ENCODE measurements at regions not wholly inside any gene's neighbourhood (a gene's known extent, or its start where the extent isn't known, plus 50 kb on each side); places are given as distances from the start of the nearest gene placed in this dataset.
"Not testable (repeated sequence)": the region's sequence is repeated elsewhere in the genome, so short reads cannot be mapped to it uniquely, and the experiment has no call there.

- DNase-seq, result no peak
Observed at GRCh38 chr10:118900617-118901016, 128.9 kb upstream of the NANOS1 start.

DNA sequence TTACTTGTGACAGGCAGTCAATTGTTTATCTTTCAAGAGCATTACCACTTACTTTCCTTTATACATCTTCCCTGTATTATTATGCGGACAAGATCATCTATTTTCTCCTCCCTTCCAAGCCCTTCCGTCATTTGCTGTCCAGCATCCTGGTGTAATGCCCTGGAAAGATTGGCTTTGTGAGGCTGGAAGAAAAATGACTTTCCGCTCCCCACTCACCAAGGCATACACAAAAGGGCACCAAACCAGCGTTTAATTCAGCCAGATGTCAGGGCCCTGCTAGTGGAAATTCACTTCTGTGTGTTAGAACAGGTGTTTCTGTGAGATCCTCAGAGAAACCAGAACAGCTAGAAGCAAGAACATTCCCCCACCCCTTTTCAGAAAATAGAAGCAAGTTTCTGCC, 128.1 kb upstream of the NANOS1 start:
- TF ChIP-seq CTCF (IDR thresholded peaks at IDR 0.05; ENCODE audit: low read depth, low read length), result no peak
- H3K36me3 ChIP-seq, result no peaks in the 10 kb centered on the region
- H3K27ac ChIP-seq, result no peak overlapping the region
- no peaks in the 10 kb centered on the region for H3K27me3 ChIP-seq (ENCODE audit: insufficient read depth, low read depth, severe bottlenecking)
- DNase-seq, result no peak
- H3K9me3 ChIP-seq (ENCODE audit: severe bottlenecking), result peaks cover 13% of the 10 kb centered on the region
- no peak overlapping the region for H3K4me3 ChIP-seq (ENCODE audit: low read depth, low read length)

More at GRCh38 chr10:118900617-118901016, 128.9 kb upstream of the NANOS1 start:
- Histone ChIP-seq H3K27ac (no peak overlapping the region), H3K36me3 (no peaks in the 10 kb centered on the region), H3K4me3 (ENCODE audit: low read depth, low read length) (no peak overlapping the region), H3K27me3 (ENCODE audit: insufficient read depth, low read depth, severe bottlenecking) (no peaks in the 10 kb centered on the region), H3K9me3 (ENCODE audit: severe bottlenecking) (peaks cover 13% of the 10 kb centered on the region)
- TF ChIP-seq CTCF (IDR thresholded peaks at IDR 0.05; ENCODE audit: low read depth, low read length), result no peak

DNA sequence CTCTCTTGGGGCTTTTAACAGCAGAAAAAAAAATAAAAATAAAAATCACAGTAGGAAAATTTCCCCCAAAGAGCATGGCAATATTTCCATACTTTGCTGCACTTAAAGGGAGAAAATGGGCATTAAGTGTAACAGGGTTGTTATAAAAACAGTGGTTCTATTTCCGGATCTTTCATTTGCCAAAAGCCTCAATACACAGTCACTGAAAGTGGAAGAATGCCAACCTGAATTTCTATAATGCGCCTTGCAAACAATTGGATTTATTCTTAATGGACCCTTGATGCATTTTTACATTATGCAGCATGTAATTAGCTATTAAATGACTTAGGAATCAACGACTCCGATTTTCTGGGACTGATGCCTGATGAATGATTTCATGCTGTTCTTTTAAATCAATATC, 127.6 kb upstream of the NANOS1 start:
- no peak for DNase-seq
- no peak overlapping the region for H3K4me3 ChIP-seq (ENCODE audit: low read depth, low read length)
- no peak for TF ChIP-seq CTCF (IDR thresholded peaks at IDR 0.05; ENCODE audit: low read depth, low read length)
- H3K9me3 ChIP-seq (ENCODE audit: severe bottlenecking), result peaks cover 11% of the 10 kb centered on the region
- H3K27ac ChIP-seq, result no peak overlapping the region
- H3K36me3 ChIP-seq, result no peaks in the 10 kb centered on the region
- H3K27me3 ChIP-seq (ENCODE audit: insufficient read depth, low read depth, severe bottlenecking), result no peaks in the 10 kb centered on the region

DNA sequence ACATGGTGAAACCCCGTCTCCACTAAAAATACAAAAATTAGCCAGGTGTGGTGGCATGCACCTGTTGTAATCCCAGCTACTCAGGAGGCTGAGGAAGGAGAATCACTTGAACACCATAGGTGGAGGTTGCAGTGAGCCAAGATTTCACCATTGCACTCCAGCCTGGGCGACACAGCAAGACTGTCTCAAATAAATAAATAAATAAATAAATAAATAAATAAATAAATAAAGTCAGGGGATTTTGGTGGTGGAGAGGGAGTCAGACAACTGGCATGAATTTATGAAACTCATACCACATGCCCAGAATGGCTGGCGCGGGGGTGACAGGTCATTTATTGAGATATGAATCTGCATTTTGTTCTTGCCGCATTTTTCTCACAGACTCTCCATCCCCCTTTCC, 126.9 kb upstream of the NANOS1 start:
- not testable (repeated sequence) for DNase-seq, H3K27ac ChIP-seq

GRCh38 chr10:118903251-118903650, 126.3 kb upstream of the NANOS1 start:
- H3K9me3 ChIP-seq (ENCODE audit: severe bottlenecking), result no peaks in the 10 kb centered on the region
- DNase-seq, result no peak
- H3K4me3 ChIP-seq (ENCODE audit: low read depth, low read length), result no peak overlapping the region
- H3K36me3 ChIP-seq, result no peaks in the 10 kb centered on the region
- no peaks in the 10 kb centered on the region for H3K27me3 ChIP-seq (ENCODE audit: insufficient read depth, low read depth, severe bottlenecking)
- H3K27ac ChIP-seq, result no peak overlapping the region
- no peak for TF ChIP-seq CTCF (IDR thresholded peaks at IDR 0.05; ENCODE audit: low read depth, low read length)

More for the DNA sequence above, 126.9 kb upstream of the NANOS1 start:
- H3K9me3 ChIP-seq (ENCODE audit: severe bottlenecking); H3K4me3 ChIP-seq (ENCODE audit: low read depth, low read length); H3K27me3 ChIP-seq (ENCODE audit: insufficient read depth, low read depth, severe bottlenecking); H3K36me3 ChIP-seq: not testable (repeated sequence)

- no peak for TF ChIP-seq CTCF (IDR thresholded peaks at IDR 0.05; ENCODE audit: low read depth, low read length)
- H3K27me3 ChIP-seq (ENCODE audit: insufficient read depth, low read depth, severe bottlenecking), result no peaks in the 10 kb centered on the region
- H3K36me3 ChIP-seq, result no peaks in the 10 kb centered on the region
- H3K27ac ChIP-seq, result no peak overlapping the region
- no peak overlapping the region for H3K4me3 ChIP-seq (ENCODE audit: low read depth, low read length)
- DNase-seq, result no peak
- no peaks in the 10 kb centered on the region for H3K9me3 ChIP-seq (ENCODE audit: severe bottlenecking)
Observed at GRCh38 chr10:118903691-118904090, 125.8 kb upstream of the NANOS1 start.
